B cell (primary cell): ENCODE measurements at regions not wholly inside any gene's neighbourhood (a gene's known extent, or its start where the extent isn't known, plus 50 kb on each side); places are given as distances from the start of the nearest gene placed in this dataset.

Experiments
- EZH2 ChIP-seq: IDR thresholded peaks from 2 replicates; pipeline ENCODE4 v1.6.1; 2012; ENCODE audit warnings: borderline replicate concordance, low read depth, mild to moderate bottlenecking, moderate library complexity, low read length; ENCODE audit not compliant: insufficient read depth, poor library complexity, severe bottlenecking
- TF ChIP-seq, protein P1 (sequence below): fragments of 200-600 bp; IDR thresholded peaks from one replicate; pipeline ENCODE4 v1.8.0; 2022; ENCODE audit warnings: antibody characterized with exemption, mild to moderate bottlenecking

DNA sequence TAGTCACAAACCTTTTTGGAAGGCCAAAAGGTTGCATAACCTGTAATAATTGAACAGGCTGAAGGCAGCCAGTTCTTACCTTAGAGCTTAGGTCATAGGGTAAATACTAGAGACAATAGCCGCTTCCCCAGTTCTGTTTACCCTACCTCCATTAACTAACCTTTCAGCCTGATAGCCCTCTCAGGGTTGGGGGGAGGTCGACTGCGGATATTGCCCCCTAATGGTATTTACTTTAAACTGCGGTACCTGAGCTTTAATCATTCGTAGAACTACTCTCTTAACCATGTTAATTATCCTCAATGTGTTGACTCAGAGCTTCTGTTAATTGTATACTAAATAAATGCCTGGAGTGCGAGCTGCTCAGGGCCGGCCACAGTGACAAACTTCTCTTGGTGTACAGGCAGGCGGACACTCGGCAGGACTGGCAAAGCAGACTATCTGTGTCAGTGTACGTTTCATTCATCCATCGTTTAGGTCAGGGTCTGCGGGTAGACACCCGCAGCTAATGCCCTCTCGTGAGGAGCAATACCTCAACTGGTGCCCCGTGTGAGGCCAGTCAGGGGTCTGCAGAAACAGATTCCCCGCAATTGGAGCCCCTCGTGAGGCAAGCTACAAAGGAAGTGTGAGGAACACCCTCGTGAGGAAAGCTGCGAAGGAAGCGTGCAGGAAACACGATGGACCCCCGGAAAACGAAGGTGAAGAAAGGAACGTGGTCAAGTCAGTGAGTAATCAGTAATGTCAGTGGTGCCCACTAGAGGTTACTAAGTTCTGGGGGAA lies 115.3 kb upstream of the SCN7A start:
- TF ChIP-seq, protein P1, sequence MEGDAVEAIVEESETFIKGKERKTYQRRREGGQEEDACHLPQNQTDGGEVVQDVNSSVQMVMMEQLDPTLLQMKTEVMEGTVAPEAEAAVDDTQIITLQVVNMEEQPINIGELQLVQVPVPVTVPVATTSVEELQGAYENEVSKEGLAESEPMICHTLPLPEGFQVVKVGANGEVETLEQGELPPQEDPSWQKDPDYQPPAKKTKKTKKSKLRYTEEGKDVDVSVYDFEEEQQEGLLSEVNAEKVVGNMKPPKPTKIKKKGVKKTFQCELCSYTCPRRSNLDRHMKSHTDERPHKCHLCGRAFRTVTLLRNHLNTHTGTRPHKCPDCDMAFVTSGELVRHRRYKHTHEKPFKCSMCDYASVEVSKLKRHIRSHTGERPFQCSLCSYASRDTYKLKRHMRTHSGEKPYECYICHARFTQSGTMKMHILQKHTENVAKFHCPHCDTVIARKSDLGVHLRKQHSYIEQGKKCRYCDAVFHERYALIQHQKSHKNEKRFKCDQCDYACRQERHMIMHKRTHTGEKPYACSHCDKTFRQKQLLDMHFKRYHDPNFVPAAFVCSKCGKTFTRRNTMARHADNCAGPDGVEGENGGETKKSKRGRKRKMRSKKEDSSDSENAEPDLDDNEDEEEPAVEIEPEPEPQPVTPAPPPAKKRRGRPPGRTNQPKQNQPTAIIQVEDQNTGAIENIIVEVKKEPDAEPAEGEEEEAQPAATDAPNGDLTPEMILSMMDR: no peak
- no peak for TF ChIP-seq EZH2
